IMR-90 (cell line): ENCODE measurements at regions not wholly inside any gene's neighbourhood (a gene's known extent, or its start where the extent isn't known, plus 50 kb on each side); places are given as distances from the start of the nearest gene placed in this dataset.

ENCODE experiments used
- ATAC-seq: fragments of 200-7000 bp; cut with Tn5 transposase; 2 replicates; pipeline ENCODE4 v1.9.1; 2020; ENCODE audit warnings: low read depth, mild to moderate bottlenecking, moderate library complexity
- BruUV-seq: library from RNA; stranded (reverse); fragments of 400-500 nt; replicated peaks from 2 replicates; lab custom pipeline; 2021; lab: Mats Ljungman, UMichigan
- CTCF ChIA-PET: fragments of 300-600 bp; formaldehyde crosslinking; extraction: SDS; loops from one replicate; lab custom pipeline; 2021; ENCODE audit warnings: antibody characterized with exemption; lab: Yijun Ruan, JAX
- POLR2A ChIA-PET: fragments of 300-600 bp; sonication (Branson Sonifier 250); formaldehyde crosslinking; loops from one replicate; lab custom pipeline; 2022; ENCODE audit warnings: antibody characterized with exemption; ENCODE audit not compliant: unreplicated experiment; lab: Charles Lee
- DNase-seq: peaks from one replicate; pipeline ENCODE4 v3.0.0; 2013
- H2AFZ ChIP-seq: replicated peaks from 2 replicates; pipeline ENCODE3; 2013; ENCODE audit warnings: low read length, mild to moderate bottlenecking; ENCODE audit not compliant: poor library complexity
- H2AK5ac ChIP-seq: 2 replicates; pipeline ENCODE4 v1.6.1; 2013; ENCODE audit warnings: low read depth, low read length, inconsistent platforms
- H2AK9ac ChIP-seq: replicated peaks from 2 replicates; pipeline ENCODE3; 2013; ENCODE audit warnings: mild to moderate bottlenecking, low read depth, low read length, moderate library complexity; ENCODE audit not compliant: poor library complexity
- H2BK120ac ChIP-seq: 2 replicates; pipeline ENCODE4 v1.6.1; 2013; ENCODE audit warnings: low read depth, low read length, inconsistent platforms
- H2BK15ac ChIP-seq: 3 replicates; pipeline ENCODE4 v1.6.1; 2013; ENCODE audit warnings: low read depth, low read length, inconsistent platforms
- H2BK20ac ChIP-seq: 2 replicates; pipeline ENCODE4 v1.6.1; 2013; ENCODE audit warnings: low read depth, mild to moderate bottlenecking, inconsistent platforms, low read length, moderate library complexity
- H2BK5ac ChIP-seq: 2 replicates; pipeline ENCODE4 v1.6.1; 2013; ENCODE audit warnings: mild to moderate bottlenecking, low read depth, low read length, inconsistent platforms; ENCODE audit not compliant: poor library complexity, severe bottlenecking
- H3K14ac ChIP-seq: replicated peaks from 2 replicates; pipeline ENCODE4 v1.6.1; 2013; ENCODE audit warnings: low read depth, low read length, inconsistent platforms
- H3K18ac ChIP-seq: 2 replicates; pipeline ENCODE4 v1.6.1; 2013; ENCODE audit warnings: low read depth, low read length, control low read depth
- H3K23ac ChIP-seq: 2 replicates; pipeline ENCODE4 v1.6.1; 2013; ENCODE audit warnings: low read depth, low read length, inconsistent platforms
- H3K27ac ChIP-seq: 2 replicates; pipeline ENCODE4 v1.5.1; 2013; ENCODE audit warnings: mild to moderate bottlenecking, control low read depth, low read length; ENCODE audit not compliant: insufficient read depth
- H3K27me3 ChIP-seq: 2 replicates; pipeline ENCODE4 v1.6.1; 2013; ENCODE audit warnings: low read length; ENCODE audit not compliant: control insufficient read depth, insufficient read depth
- H3K36me3 ChIP-seq: 2 replicates; pipeline ENCODE4 v1.6.1; 2013; ENCODE audit warnings: low read length, mixed read lengths; ENCODE audit not compliant: control insufficient read depth, insufficient read depth
- H3K4ac ChIP-seq: 2 replicates; pipeline ENCODE4 v1.6.1; 2013; ENCODE audit warnings: low read depth, low read length, inconsistent platforms
- H3K4me1 ChIP-seq: 2 replicates; pipeline ENCODE4 v1.6.1; 2013; ENCODE audit warnings: low read length, mixed read lengths; ENCODE audit not compliant: control insufficient read depth, insufficient read depth
- H3K4me2 ChIP-seq: 2 replicates; pipeline ENCODE4 v1.6.1; 2013; ENCODE audit warnings: low read depth, mild to moderate bottlenecking, control low read depth, low read length, moderate library complexity
- H3K4me3 ChIP-seq: 2 replicates; pipeline ENCODE4 v1.5.1; 2013; ENCODE audit warnings: low read depth, mild to moderate bottlenecking, control low read depth, low read length, moderate library complexity; ENCODE audit not compliant: insufficient read depth
- H3K56ac ChIP-seq: 2 replicates; pipeline ENCODE4 v1.6.1; 2013; ENCODE audit warnings: low read length, inconsistent platforms; ENCODE audit not compliant: insufficient read depth; ENCODE audit errors: extremely low read depth
- H3K79me1 ChIP-seq, 2 experiments: 2 replicates each; pipeline ENCODE4 v1.6.1; 2013; ENCODE audit warnings: low read length in 2 of 2, inconsistent platforms in 1 of 2, low read depth in 1 of 2
- H3K9ac ChIP-seq: 2 replicates; pipeline ENCODE4 v1.6.1; 2013; ENCODE audit warnings: low read depth, low read length, control low read depth
- H3K9me1 ChIP-seq: 2 replicates; pipeline ENCODE4 v1.6.1; 2013; ENCODE audit warnings: low read length, inconsistent platforms; ENCODE audit not compliant: insufficient read depth
- H3K9me3 ChIP-seq: 2 replicates; pipeline ENCODE4 v1.6.1; 2013; ENCODE audit warnings: low read length; ENCODE audit not compliant: control insufficient read depth, insufficient read depth
- H4K20me1 ChIP-seq: 2 replicates; pipeline ENCODE4 v1.6.1; 2013; ENCODE audit warnings: low read length, inconsistent platforms; ENCODE audit not compliant: insufficient read depth
- H4K5ac ChIP-seq: 2 replicates; pipeline ENCODE4 v1.6.1; 2013; ENCODE audit warnings: mild to moderate bottlenecking, low read depth, low read length, control low read depth
- H4K8ac ChIP-seq, 2 experiments: 2 replicates each; pipeline ENCODE4 v1.6.1; 2013; ENCODE audit warnings: low read depth in 2 of 2, low read length in 2 of 2, control low read depth in 1 of 2, inconsistent platforms in 1 of 2
- H4K91ac ChIP-seq: 2 replicates; pipeline ENCODE4 v1.6.1; 2013; ENCODE audit warnings: low read depth, low read length, inconsistent platforms; ENCODE audit not compliant: insufficient read depth
- BHLHE40 ChIP-seq: fragments of 150-350 bp; IDR thresholded peaks from 2 replicates; pipeline ENCODE4 v1.6.1; 2016; ENCODE audit warnings: mild to moderate bottlenecking, low read depth, low read length
- CHD1 ChIP-seq: IDR thresholded peaks from 2 replicates; pipeline ENCODE4 v1.6.1; 2012; ENCODE audit warnings: low read depth, low read length, improper control_type of control experiment
- CTCF ChIP-seq: conservative IDR thresholded peaks from 2 replicates; pipeline ENCODE4 v1.5.1; 2012; ENCODE audit warnings: mild to moderate bottlenecking, low read depth, low read length, improper control_type of control experiment
- ELK1 ChIP-seq: fragments of 150-350 bp; IDR thresholded peaks from 2 replicates; pipeline ENCODE4 v1.6.1; 2016; ENCODE audit warnings: low read depth, mild to moderate bottlenecking, low read length, moderate library complexity, borderline replicate concordance
- MAFK ChIP-seq: IDR thresholded peaks from 2 replicates; pipeline ENCODE4 v1.6.1; 2012; ENCODE audit warnings: low read depth, low read length, improper control_type of control experiment
- MXI1 ChIP-seq: IDR thresholded peaks from 2 replicates; pipeline ENCODE4 v1.6.1; 2012; ENCODE audit warnings: low read depth, mild to moderate bottlenecking, low read length, moderate library complexity, borderline replicate concordance
- RCOR1 ChIP-seq: IDR thresholded peaks from 2 replicates; pipeline ENCODE4 v1.6.1; 2012; ENCODE audit warnings: mild to moderate bottlenecking, low read length, improper control_type of control experiment; ENCODE audit not compliant: insufficient replicate concordance
- RFX5 ChIP-seq: IDR thresholded peaks from 2 replicates; pipeline ENCODE4 v1.8.0; 2012; ENCODE audit warnings: low read depth, mild to moderate bottlenecking, low read length, moderate library complexity
- WGBS, 2 experiments: methylation state at CpG; one replicate each; pipeline versions ENCODE4 v1.1.5 to v1.1.7; 2013; ENCODE audit warnings: missing lambda C conversion rate in 2 of 2; ENCODE audit not compliant: insufficient read length in 1 of 2; ENCODE audit errors: extremely low coverage in 2 of 2; 5-methylcytosine and 5-hydroxymethylcytosine counted together
- dilution Hi-C: fragments of 300-500 bp; cut with HindIII; formaldehyde crosslinking; loops from one replicate; pipeline ENCODE4 v1.14.3; 2018; ENCODE audit warnings: low sequenced_read_pairs; ENCODE audit not compliant: unreplicated experiment
- in situ Hi-C: fragments of 300-500 bp; cut with MboI; formaldehyde crosslinking; loops from 3 replicates; pipeline ENCODE4 v1.14.3; 2019; ENCODE audit warnings: low sequenced_read_pairs, inconsistent platforms, mixed read lengths
- intact Hi-C: fragments of 100-400 bp; cut with micrococcal nuclease; formaldehyde crosslinking; loops from 2 replicates; pipeline ENCODE4 v1.10.0; 2022

- no peak for DNase-seq
- Histone ChIP-seq H3K27me3 (no peaks in the 10 kb centered on the region), H3K18ac (no peak overlapping the region), H4K20me1 (no peaks in the 10 kb centered on the region), H3K27ac (no peak overlapping the region), H3K9me1 (no peaks in the 10 kb centered on the region), H2BK120ac (no peak overlapping the region), H3K9me3 (no peaks in the 10 kb centered on the region), H3K4ac (no peak overlapping the region), H3K79me1 (no peaks in the 10 kb centered on the region), H2AFZ (no peak overlapping the region), H4K5ac (no peak overlapping the region), H2BK15ac (no peak overlapping the region), H3K56ac (no peak overlapping the region), H3K23ac (no peak overlapping the region), H3K9ac (no peak overlapping the region), H3K4me3 (no peak overlapping the region), H4K91ac (no peak overlapping the region), H4K8ac (no peak overlapping the region), H3K4me2 (no peak overlapping the region), H2BK5ac (no peak overlapping the region), H2BK20ac (no peak overlapping the region), H2AK9ac (no peak overlapping the region), H3K14ac (no peak overlapping the region), H3K4me1 (no peaks in the 10 kb centered on the region), H3K36me3 (no peaks in the 10 kb centered on the region), H2AK5ac (no peak overlapping the region)
- no peak for TF ChIP-seq MAFK
- no peak for TF ChIP-seq CHD1
- no peak for TF ChIP-seq BHLHE40
- TF ChIP-seq RFX5, result no peak
- no peak for TF ChIP-seq RCOR1
- no peak for TF ChIP-seq CTCF
- no peak for TF ChIP-seq ELK1
- TF ChIP-seq MXI1, result no peak
- in situ Hi-C loops, result no loop called here
- no CpG with 5 or more reads among the region's 1 CpG for WGBS, 2 experiments
- dilution Hi-C loops, result no loop called here
- ChIA-PET CTCF (no interaction called here), POLR2A (no interaction called here)
- ATAC-seq, result no peak
- intact Hi-C loops, result no loop called here
- BruUV-seq, result no TSS peak
These were observed 553.0 kb upstream of the SYT4 start for GRCh38 chr18:43830303-43830702.
